CD1c-positive myeloid dendritic cell (primary cell): ENCODE measurements at regions not wholly inside any gene's neighbourhood (a gene's known extent, or its start where the extent isn't known, plus 50 kb on each side); places are given as distances from the start of the nearest gene placed in this dataset.
A peak's percentile ranks its signal among the peaks of the same experiment; 100 is the strongest.

Experiments used
- DNase-seq: peaks from one replicate; pipeline ENCODE4 v3.0.0-alpha.2; 2016; ENCODE audit errors: extremely low spot score

GRCh38 chr10:10432296-10433035 lies 585.2 kb upstream of the CELF2 start:
- no peak for DNase-seq

- no peak for DNase-seq
Observed at GRCh38 chr10:10434312-10434711, 583.4 kb upstream of the CELF2 start.

GRCh38 chr10:10437886-10438285 lies 579.8 kb upstream of the CELF2 start:
- DNase-seq: no peak

DNA sequence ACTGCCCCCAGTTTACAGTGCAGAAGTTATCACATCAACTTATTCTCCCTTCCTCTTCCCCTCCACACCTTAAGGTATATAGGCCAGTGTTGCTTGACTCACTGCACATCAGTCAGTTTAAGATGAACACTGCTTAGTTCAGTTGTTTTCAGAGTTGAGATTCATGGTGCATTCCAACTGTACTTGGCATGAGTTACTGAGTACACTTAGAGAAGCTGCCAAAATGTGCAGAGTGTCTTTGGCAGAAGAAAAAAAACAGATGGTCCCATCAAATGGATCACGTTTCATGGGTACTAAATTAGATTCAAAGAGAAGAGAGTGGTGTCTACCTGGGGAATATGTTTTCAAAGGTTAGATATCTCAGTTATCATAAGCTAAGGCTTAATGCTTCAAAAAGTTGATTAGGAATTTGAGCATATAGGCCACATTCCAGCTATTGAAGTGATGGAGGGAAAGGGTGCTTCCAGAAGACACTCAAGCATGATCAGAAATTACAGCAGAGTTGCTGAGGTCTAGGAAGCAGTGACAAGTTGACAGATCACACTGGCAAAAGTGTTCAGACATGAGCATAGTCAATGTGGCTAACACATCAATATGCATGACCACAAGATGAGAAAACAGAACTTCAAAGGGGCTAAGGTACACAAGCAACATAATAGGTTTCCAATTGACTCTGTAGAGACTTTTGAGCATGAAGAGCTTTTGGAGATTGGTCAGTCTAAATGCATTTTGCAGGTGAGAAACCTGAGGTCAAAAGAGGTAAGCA lies 579.2 kb upstream of the CELF2 start:
- no peak for DNase-seq

GRCh38 chr10:10456856-10457255 lies 560.8 kb upstream of the CELF2 start:
- DNase-seq: no peak

GRCh38 chr10:10460451-10460850 lies 557.2 kb upstream of the CELF2 start:
- DNase-seq: peak; percentile 34

DNA sequence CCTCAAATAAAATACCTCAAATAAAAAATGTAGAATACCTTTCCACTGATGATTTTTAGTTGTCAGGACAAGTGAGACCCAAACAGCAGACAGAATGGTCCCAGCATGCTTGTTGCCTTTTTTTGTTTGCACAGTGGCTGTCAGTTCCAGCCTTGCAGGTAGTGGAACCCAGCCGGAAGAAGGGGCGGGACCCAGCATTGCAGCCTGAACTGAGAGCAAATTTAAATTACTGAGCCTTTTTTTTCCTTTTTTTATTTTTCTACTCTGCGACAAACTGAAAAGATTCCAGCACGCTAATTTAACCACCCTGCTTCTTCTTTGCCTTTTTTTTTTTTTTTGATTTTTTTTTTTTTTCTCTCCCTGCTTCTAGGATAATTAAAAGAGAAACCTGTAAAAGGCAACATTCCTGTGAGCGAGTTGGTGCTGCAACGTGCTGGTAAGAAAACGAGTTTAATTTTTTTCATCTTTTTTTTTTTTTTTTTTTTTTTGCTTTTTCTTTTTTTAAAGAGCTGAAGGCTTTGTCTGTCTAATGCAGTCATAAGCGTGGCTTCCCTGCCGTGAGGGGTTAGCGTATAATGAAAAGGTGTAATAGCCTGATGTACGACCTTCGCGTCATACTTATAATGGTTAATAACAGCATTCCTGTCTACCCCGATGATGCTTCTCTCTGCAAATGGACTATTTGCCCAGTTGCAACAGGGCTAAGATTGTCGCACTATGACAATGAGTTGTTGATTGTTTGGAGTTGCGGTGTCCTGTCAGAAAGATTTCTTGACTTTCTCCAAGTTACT lies 555.3 kb upstream of the CELF2 start:
- no peak for DNase-seq

DNA sequence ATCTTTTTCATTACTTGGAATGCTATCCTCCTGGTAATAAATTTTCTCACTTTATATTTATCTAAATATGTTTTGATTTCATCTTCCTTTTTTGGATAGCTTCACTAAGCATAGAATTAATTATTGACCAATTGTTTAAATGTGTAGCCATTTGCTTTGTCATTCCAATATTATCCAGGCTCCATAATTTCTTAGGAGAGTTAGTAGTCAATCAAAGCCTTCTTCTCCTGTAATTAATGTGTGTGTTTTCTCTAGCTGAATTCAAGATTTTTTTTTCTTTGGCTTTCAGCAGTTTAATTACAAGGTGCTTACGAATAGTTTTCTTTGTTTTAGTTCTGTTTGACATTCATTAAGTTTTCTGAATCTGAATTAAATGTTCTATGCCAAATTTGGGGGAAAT lies 545.9 kb upstream of the CELF2 start:
- DNase-seq: no peak

DNA sequence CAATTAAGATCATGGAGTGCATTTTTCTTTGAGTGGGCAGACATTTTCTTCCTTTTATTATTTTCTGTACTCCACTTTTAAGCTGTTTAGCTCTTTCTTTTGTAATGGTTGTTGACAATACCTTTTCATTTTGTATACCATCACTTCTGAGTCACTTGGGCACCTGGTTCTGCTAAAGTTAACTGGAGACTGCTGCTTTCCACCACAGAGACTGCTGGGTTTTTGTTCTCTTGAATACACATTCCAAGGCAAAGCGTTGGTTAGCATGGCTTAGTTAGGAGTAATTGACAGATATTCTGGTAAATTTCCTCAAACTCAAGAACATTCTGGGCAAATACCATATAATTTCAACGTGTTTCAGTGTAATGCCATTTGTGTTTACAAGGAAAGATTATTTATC lies 541.9 kb upstream of the CELF2 start:
- no peak for DNase-seq

DNA sequence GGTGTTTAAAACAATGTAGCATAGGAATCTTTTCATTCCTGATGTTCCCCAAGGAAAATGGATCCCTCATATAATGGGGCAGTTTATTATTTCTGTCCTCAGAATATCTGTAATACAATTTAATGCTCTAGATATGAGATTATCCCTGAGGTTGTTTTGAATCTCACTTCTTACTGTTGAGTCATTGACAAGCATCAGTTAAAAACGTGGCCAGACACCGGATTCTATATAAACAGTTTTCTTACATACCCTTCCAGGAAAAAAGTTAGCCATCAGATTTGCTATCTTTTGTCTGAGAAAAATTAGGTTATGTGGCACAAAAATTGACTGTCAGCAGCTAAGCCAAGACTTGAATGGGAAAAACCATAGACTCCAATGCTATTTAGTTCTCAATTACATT lies 539.8 kb upstream of the CELF2 start:
- DNase-seq: no peak

DNA sequence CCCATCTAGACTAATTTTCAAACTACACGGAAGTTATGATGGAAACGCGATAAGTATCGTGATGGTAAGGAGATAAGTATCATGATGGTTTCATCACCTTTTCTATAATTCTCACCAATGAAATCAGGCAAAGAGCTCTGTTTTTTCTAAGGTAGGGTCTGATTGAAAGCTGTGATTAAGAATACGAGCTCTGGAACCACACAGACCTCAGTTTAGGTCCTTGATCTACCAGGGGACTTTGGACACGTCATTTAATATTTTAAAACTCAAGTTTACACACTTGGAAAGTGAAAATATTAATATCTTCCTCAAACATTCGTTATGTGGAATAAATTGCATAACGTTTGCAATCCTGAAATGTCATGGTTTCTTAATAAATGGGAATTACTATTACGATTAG lies 538.2 kb upstream of the CELF2 start:
- DNase-seq: no peak

GRCh38 chr10:10482613-10483012 lies 535.1 kb upstream of the CELF2 start:
- no peak for DNase-seq

GRCh38 chr10:10489076-10489475 lies 528.6 kb upstream of the CELF2 start:
- no peak for DNase-seq

GRCh38 chr10:10489805-10490571 lies 527.7 kb upstream of the CELF2 start:
- DNase-seq: no peak

DNA sequence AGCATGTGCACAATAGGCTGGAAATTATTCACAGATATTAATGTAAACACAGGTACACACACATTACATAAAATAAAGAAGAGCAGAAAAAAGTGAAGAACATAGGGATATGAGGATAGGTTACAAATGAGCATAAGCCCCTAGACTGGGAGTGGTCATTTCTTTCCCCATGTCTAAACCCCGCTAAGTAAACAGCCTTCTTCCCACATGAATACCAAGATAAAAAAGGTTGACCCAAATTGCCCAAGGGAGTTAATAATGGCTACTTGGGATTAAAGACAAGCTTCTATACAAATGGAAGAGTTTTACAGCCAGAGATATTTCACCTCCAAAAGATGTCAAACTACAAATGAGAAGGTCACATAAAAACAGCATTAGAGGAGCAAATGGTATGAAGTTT lies 527.1 kb upstream of the CELF2 start:
- no peak for DNase-seq

DNA sequence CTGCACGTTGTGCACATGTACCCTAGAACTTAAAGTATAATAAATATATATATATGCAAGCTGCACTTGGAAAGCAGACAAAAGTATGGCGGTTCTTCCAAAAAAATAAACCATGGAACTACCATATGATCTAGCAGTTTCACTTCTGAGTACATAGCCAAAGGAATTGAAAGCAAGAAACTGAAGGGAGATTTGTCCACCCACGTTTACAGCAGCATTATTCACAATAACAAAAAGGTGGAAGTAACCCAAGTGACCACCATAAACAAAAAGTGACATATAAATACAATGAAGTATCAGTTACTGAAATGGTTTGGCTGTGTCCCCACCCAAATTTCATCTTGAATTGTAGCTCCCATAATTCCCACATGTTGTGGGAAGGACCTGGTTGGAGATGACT lies 525.3 kb upstream of the CELF2 start:
- DNase-seq: peak; percentile 62

DNA sequence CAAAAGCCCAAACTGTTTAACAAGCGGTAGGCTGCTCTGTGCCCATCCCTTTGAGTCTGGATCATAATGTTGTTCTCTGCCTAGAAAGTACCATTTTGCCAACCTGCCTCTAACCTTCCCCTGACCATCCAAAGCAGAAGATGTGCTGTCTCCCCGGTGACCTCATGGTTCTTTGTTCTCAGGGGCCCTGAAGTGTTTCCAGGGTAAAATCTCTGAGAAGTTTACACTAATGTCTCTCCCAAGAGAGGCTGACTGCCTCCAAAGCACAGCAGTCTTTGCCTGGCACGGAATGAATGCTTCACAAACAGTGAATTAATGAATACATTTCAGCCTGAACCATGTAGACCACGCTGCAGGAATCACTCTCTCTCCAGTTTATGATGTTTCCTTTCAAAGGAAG lies 523.8 kb upstream of the CELF2 start:
- DNase-seq: no peak

DNA sequence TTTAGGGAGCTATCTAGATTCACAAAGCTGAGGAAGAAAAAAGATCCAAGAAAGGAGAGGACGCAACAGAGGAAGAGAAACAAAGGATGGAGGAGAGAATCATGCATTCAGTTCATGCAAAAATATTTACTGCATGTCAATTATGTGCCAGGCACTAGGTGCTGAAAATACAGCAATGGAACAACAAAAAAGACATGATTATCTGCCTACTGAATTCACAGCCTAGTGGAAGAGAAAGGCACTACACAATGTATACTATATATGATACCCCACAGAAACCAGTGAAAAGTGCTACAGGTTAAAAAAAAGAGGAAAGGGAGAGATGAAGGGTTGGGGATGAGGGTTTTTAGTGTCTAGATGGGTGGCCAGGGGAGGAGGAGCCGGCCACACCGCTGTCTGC lies 520.4 kb upstream of the CELF2 start:
- DNase-seq: no peak

DNA sequence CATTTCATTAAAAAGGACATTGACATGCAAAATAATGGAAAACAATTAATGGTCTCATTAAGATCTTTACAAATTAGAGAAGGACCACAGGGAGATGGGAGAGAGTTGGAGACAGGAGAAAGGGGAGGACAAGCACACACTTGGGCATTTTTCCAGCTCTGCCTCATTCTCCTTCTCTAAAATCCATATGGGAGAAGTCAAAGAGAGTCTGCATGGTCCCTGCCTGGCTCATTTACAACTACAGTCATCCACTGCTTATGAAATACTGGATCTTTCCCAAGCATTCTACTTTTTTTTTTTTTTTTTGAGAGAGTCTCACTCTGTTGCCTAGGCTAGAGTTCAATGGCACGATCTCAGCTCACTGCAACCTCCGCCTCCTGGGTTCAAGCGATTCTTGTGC lies 518.9 kb upstream of the CELF2 start:
- DNase-seq: no peak

DNA sequence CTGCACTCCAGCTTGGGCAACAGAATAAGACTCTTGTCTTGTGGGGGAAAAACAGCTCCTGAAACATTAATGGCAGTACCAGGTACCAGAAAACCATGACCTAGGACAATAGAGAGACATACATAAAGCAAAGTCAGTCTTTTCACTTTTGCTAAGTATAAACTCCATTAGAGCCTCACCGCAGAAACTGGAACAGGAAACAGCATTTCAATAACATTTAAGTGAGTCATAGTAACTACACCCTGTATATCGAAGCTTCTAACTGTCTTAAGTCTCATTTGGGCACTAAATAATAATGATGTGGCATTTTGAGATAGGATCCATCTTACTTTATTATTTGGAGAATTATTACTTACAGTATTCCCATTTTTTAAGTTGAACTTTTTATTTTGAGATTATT lies 517.8 kb upstream of the CELF2 start:
- DNase-seq: peak; percentile 39

DNA sequence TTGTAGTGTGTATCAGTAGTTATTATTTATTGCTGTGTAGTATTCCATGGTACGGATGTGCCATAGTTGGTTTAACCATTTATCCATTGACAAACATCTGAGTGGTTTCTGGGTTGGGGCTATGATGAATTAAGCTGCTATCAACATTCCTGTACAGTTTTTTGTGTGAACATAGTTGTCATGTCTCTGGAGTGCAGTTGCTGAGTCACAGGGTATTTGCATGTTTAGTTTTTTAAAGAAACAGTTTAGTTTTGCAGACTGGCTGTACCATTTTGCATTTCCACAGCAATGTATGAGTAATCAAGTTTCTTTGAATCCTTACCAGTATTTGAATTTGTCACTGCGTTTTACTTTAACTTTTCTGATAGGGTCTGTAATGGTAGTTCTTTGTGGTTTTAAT lies 516.7 kb upstream of the CELF2 start:
- no peak for DNase-seq

DNA sequence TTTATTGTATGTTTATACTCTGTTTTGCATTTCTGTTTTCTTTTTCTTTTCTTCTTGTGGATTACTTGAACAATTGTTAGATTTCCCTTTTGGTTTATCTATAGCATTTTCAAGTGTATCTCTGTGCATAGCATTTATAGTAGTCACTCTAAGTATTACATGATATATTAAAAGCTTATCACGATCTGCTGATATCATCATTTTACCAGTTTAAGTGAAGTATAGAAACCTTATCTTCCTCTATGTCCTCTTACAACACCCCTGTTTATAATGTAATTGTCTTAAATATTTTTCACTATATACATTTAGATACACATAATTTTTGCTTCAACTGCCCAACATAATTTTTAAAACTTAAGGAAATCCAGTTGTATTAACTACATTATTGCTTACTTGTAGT lies 513.9 kb upstream of the CELF2 start:
- DNase-seq: no peak
